ENCODE measurements at regions not wholly inside any gene's neighbourhood (a gene's known extent, or its start where the extent isn't known, plus 50 kb on each side); places are given as distances from the start of the nearest gene placed in this dataset.

GRCh38 chr18:29838556-29838955, 1204.0 kb downstream of the DSC3 start:
- TF ChIP-seq CTCF (tag by site-specific recombination; IDR thresholded peaks at IDR 0.05) (no peak), ZBTB7A (tag by site-specific recombination; IDR thresholded peaks at IDR 0.05; ENCODE audit: low read depth) (no peak), ZNF777 (tag by site-specific recombination; IDR thresholded peaks at IDR 0.05; ENCODE audit: borderline replicate concordance) (no peak), ZSCAN5A (tag by site-specific recombination; IDR thresholded peaks at IDR 0.05) (no peak), ZBTB21 (tag by site-specific recombination; IDR thresholded peaks at IDR 0.05) (no peak), SALL2 (tag by site-specific recombination; IDR thresholded peaks at IDR 0.05; ENCODE audit: borderline replicate concordance) (no peak), ZNF302 (tag by site-specific recombination; IDR thresholded peaks at IDR 0.05; ENCODE audit: low read depth) (no peak), ZNF155 (tag by site-specific recombination; IDR thresholded peaks at IDR 0.05) (no peak), ZNF843 (tag by site-specific recombination; IDR thresholded peaks at IDR 0.05) (no peak), IKZF3 (tag by site-specific recombination; IDR thresholded peaks at IDR 0.05) (no peak), KLF10 (tag by site-specific recombination; IDR thresholded peaks at IDR 0.05) (no peak)
- TF ChIP-seq, protein P1, sequence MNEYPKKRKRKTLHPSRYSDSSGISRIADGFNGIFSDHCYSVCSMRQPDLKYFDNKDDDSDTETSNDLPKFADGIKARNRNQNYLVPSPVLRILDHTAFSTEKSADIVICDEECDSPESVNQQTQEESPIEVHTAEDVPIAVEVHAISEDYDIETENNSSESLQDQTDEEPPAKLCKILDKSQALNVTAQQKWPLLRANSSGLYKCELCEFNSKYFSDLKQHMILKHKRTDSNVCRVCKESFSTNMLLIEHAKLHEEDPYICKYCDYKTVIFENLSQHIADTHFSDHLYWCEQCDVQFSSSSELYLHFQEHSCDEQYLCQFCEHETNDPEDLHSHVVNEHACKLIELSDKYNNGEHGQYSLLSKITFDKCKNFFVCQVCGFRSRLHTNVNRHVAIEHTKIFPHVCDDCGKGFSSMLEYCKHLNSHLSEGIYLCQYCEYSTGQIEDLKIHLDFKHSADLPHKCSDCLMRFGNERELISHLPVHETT (tag by site-specific recombination; IDR thresholded peaks at IDR 0.05), result no peak
